ENCODE measurements at regions not wholly inside any gene's neighbourhood (a gene's known extent, or its start where the extent isn't known, plus 50 kb on each side); places are given as distances from the start of the nearest gene placed in this dataset.

- H3K14ac ChIP-seq (ENCODE audit: insufficient read depth, low read length): no peak overlapping the region
- no peak overlapping the region for H3K4ac ChIP-seq (ENCODE audit: low read depth, low read length)
- Mint-ChIP-seq H3K9me3 (peaks cover 21 to 25% of the 10 kb centered on the region in 2 experiments), H3K4me3 (no peak overlapping the region), H3K27me3 (ENCODE audit: low read depth) (peaks cover 1% of the 10 kb centered on the region), H3K36me3 (ENCODE audit: insufficient read depth in 1 of 3, low read depth in 3 of 3) (peaks cover 12 to 26% (median 20%) of the 10 kb centered on the region in 3 experiments), H3K4me1 (peaks cover 8 to 12% of the 10 kb centered on the region in 2 experiments), H3K27ac (peak overlapping the region in 1 of 3 experiments; percentile 40; a peak in 2 of 7 replicates)
- no peak overlapping the region for H3K27ac ChIP-seq (ENCODE audit: insufficient read length, low read depth, low read length)
- no peak overlapping the region for H3T11ph ChIP-seq (ENCODE audit: low read length)
- H2BK120ac ChIP-seq (ENCODE audit: low read depth, low read length, poor library complexity, severe bottlenecking): no peak overlapping the region
- H4K20me1 ChIP-seq (ENCODE audit: control insufficient read depth, insufficient read depth, insufficient read length): no peaks in the 10 kb centered on the region
- no peak overlapping the region for H2BK15ac ChIP-seq (ENCODE audit: low read depth, low read length)
- 0 out of 2 replicates have a peak, but pooled peaks cover 4% of the 10 kb centered on the region for H3K4me1 ChIP-seq (ENCODE audit: insufficient read depth, low read length)
- no peak overlapping the region for H3K18ac ChIP-seq (ENCODE audit: insufficient read length, low read depth, low read length)
- no peak overlapping the region for H2BK20ac ChIP-seq (ENCODE audit: low read depth, low read length, poor library complexity, severe bottlenecking)
- H3K56ac ChIP-seq (ENCODE audit: insufficient read length, low read depth, low read length): no peak overlapping the region
- no peak overlapping the region for H2AFZ ChIP-seq (ENCODE audit: low read length)
- H4K5ac ChIP-seq (ENCODE audit: insufficient read length, low read depth, low read length): no peak overlapping the region
- H4K91ac ChIP-seq (ENCODE audit: insufficient read length, low read depth, low read length): no peak overlapping the region
- no CpG with 5 or more reads among the region's 1 CpG for WGBS (ENCODE audit: extremely low coverage, insufficient read length, low lambda C conversion rate)
- H3K9ac ChIP-seq (ENCODE audit: extremely low read depth, insufficient read length, low read length): no peak overlapping the region
- H2BK5ac ChIP-seq (ENCODE audit: insufficient read length, low read length): no peak overlapping the region
- no peaks in the 10 kb centered on the region for H3K79me1 ChIP-seq (ENCODE audit: insufficient read depth, low read depth, low read length, poor library complexity, severe bottlenecking)
- no peaks in the 10 kb centered on the region for H3K23me2 ChIP-seq (ENCODE audit: insufficient read length, low read depth, low read length, poor library complexity, severe bottlenecking)
- H3K23ac ChIP-seq (ENCODE audit: insufficient read length, low read depth, low read length): no peak overlapping the region
- no peak overlapping the region for H4K8ac ChIP-seq (replicated peaks; ENCODE audit: insufficient read length, low read depth, low read length)
- no peaks in the 10 kb centered on the region for H3K79me2 ChIP-seq (ENCODE audit: insufficient read depth, low read length)
- TF ChIP-seq CTCF (conservative IDR thresholded peaks at IDR 0.05): no peak
- H2AK5ac ChIP-seq (ENCODE audit: insufficient read length, low read length): no peak overlapping the region
- no peak overlapping the region for H2BK12ac ChIP-seq (ENCODE audit: insufficient read length, low read depth, low read length)
- peak; percentile 38 for DNase-seq
- no peaks in the 10 kb centered on the region for H3K27me3 ChIP-seq (ENCODE audit: insufficient read depth, low read length)
- H3K4me2 ChIP-seq (ENCODE audit: insufficient read depth, insufficient read length, low read length): no peak overlapping the region
- no peaks in the 10 kb centered on the region for H3K9me3 ChIP-seq (ENCODE audit: control insufficient read depth, low read depth, low read length)
Observed at GRCh38 chr3:23096041-23096440, 107.1 kb upstream of the UBE2E2 start.
